SHP77 treated with DMSO at 0.1 percent for 48 hours (cell line): ENCODE measurements at regions not wholly inside any gene's neighbourhood (a gene's known extent, or its start where the extent isn't known, plus 50 kb on each side); places are given as distances from the start of the nearest gene placed in this dataset.

ENCODE experiments used
- DNase-seq: peaks from one replicate; lab custom pipeline; 2025; lab: John Stamatoyannopoulos, UW

- DNase-seq, result no peak
These were observed 343.7 kb downstream of the PDHA2 start for GRCh38 chr4:96183611-96184010.

GRCh38 chr4:96186593-96186992, 346.7 kb downstream of the PDHA2 start:
- DNase-seq, result no peak

GRCh38 chr4:96189761-96190160, 349.9 kb downstream of the PDHA2 start:
- DNase-seq, result no peak

- DNase-seq, result no peak
These were observed 353.2 kb downstream of the PDHA2 start for GRCh38 chr4:96193061-96193460.

GRCh38 chr4:96194993-96195392, 355.1 kb downstream of the PDHA2 start:
- no peak for DNase-seq

GRCh38 chr4:96205143-96205936, 365.4 kb downstream of the PDHA2 start:
- DNase-seq, result no peak

GRCh38 chr4:96227515-96227914, 387.6 kb downstream of the PDHA2 start:
- DNase-seq, result no peak

GRCh38 chr4:96228463-96228862, 388.6 kb downstream of the PDHA2 start:
- DNase-seq, result no peak

- no peak for DNase-seq
These were observed 400.1 kb downstream of the PDHA2 start for GRCh38 chr4:96240041-96240440.

- no peak for DNase-seq
These were observed 401.9 kb downstream of the PDHA2 start for GRCh38 chr4:96241819-96242218.

- no peak for DNase-seq
These were observed 407.2 kb downstream of the PDHA2 start for GRCh38 chr4:96247096-96247495.

GRCh38 chr4:96248225-96248624, 408.3 kb downstream of the PDHA2 start:
- DNase-seq, result no peak

- DNase-seq, result no peak
These were observed 420.3 kb downstream of the PDHA2 start for GRCh38 chr4:96260064-96260682.

- no peak for DNase-seq
These were observed 422.2 kb downstream of the PDHA2 start for GRCh38 chr4:96262057-96262456.

- no peak for DNase-seq
These were observed 423.4 kb downstream of the PDHA2 start for GRCh38 chr4:96263291-96263690.

GRCh38 chr4:96264941-96265463, 425.1 kb downstream of the PDHA2 start:
- no peak for DNase-seq

GRCh38 chr4:96293806-96294205, 453.9 kb downstream of the PDHA2 start:
- no peak for DNase-seq

GRCh38 chr4:96295143-96295741, 455.3 kb downstream of the PDHA2 start:
- DNase-seq, result no peak

GRCh38 chr4:96301715-96302114, 461.8 kb downstream of the PDHA2 start:
- DNase-seq, result no peak

GRCh38 chr4:96305030-96305429, 465.1 kb downstream of the PDHA2 start:
- DNase-seq, result no peak

- no peak for DNase-seq
These were observed 472.3 kb downstream of the PDHA2 start for GRCh38 chr4:96312046-96312685.

GRCh38 chr4:96315815-96316214, 475.9 kb downstream of the PDHA2 start:
- DNase-seq, result no peak

GRCh38 chr4:96316776-96317175, 476.9 kb downstream of the PDHA2 start:
- no peak for DNase-seq
